ENCODE measurements at regions not wholly inside any gene's neighbourhood (a gene's known extent, or its start where the extent isn't known, plus 50 kb on each side); places are given as distances from the start of the nearest gene placed in this dataset.

- no peak overlapping the region for H3K9ac ChIP-seq
- no peak overlapping the region for H3K4me2 ChIP-seq
- no peaks in the 10 kb centered on the region for H3K79me2 ChIP-seq (ENCODE audit: insufficient read depth, low read depth)
- no peak for TF ChIP-seq CTCF (conservative IDR thresholded peaks at IDR 0.05; ENCODE audit: low read depth, low read length)
- H2AFZ ChIP-seq (ENCODE audit: low read depth) = no peak overlapping the region
- no peaks in the 10 kb centered on the region for H3K36me3 ChIP-seq (ENCODE audit: insufficient read depth)
- no peaks in the 10 kb centered on the region for H4K20me1 ChIP-seq (ENCODE audit: insufficient read depth)
- H3K4me1 ChIP-seq (ENCODE audit: low read depth, poor library complexity, severe bottlenecking) = no peaks in the 10 kb centered on the region
- no peaks in the 10 kb centered on the region for H3K27me3 ChIP-seq (ENCODE audit: insufficient read depth, low read depth)
- no peak overlapping the region for H3K4me3 ChIP-seq (IDR thresholded peaks at IDR 0.05; ENCODE audit: insufficient read depth, low read depth, low read length)
- no peak overlapping the region for H3K27ac ChIP-seq
These were observed 102.8 kb downstream of the C9orf50 start for GRCh38 chr9:129518074-129518473.

- H3K4me2 ChIP-seq = no peak overlapping the region
- TF ChIP-seq CTCF (conservative IDR thresholded peaks at IDR 0.05; ENCODE audit: low read depth, low read length) = no peak
- no peak overlapping the region for H2AFZ ChIP-seq (ENCODE audit: low read depth)
- H3K27me3 ChIP-seq (ENCODE audit: insufficient read depth, low read depth) = no peaks in the 10 kb centered on the region
- no peaks in the 10 kb centered on the region for H3K79me2 ChIP-seq (ENCODE audit: insufficient read depth, low read depth)
- H3K4me1 ChIP-seq (ENCODE audit: low read depth, poor library complexity, severe bottlenecking) = no peaks in the 10 kb centered on the region
- no peak overlapping the region for H3K27ac ChIP-seq
- H3K36me3 ChIP-seq (ENCODE audit: insufficient read depth) = no peaks in the 10 kb centered on the region
- H3K9ac ChIP-seq = no peak overlapping the region
- no peak overlapping the region for H3K4me3 ChIP-seq (IDR thresholded peaks at IDR 0.05; ENCODE audit: insufficient read depth, low read depth, low read length)
- no peaks in the 10 kb centered on the region for H4K20me1 ChIP-seq (ENCODE audit: insufficient read depth)
These were observed 103.9 kb downstream of the C9orf50 start for GRCh38 chr9:129517006-129517405.

GRCh38 chr9:129514891-129515290, 106.0 kb downstream of the C9orf50 start:
- Histone ChIP-seq H3K4me3 (IDR thresholded peaks at IDR 0.05; ENCODE audit: insufficient read depth, low read depth, low read length) (no peak overlapping the region), H3K79me2 (ENCODE audit: insufficient read depth, low read depth) (no peaks in the 10 kb centered on the region), H4K20me1 (ENCODE audit: insufficient read depth) (no peaks in the 10 kb centered on the region), H3K4me1 (ENCODE audit: low read depth, poor library complexity, severe bottlenecking) (no peaks in the 10 kb centered on the region), H3K36me3 (ENCODE audit: insufficient read depth) (no peaks in the 10 kb centered on the region), H3K27me3 (ENCODE audit: insufficient read depth, low read depth) (no peaks in the 10 kb centered on the region), H3K9ac (no peak overlapping the region), H2AFZ (ENCODE audit: low read depth) (no peak overlapping the region), H3K27ac (no peak overlapping the region), H3K4me2 (no peak overlapping the region)
- TF ChIP-seq CTCF (conservative IDR thresholded peaks at IDR 0.05; ENCODE audit: low read depth, low read length) = no peak

- Histone ChIP-seq H3K9ac (no peak overlapping the region), H2AFZ (ENCODE audit: low read depth) (no peak overlapping the region), H3K79me2 (ENCODE audit: insufficient read depth, low read depth) (no peaks in the 10 kb centered on the region), H3K4me3 (IDR thresholded peaks at IDR 0.05; ENCODE audit: insufficient read depth, low read depth, low read length) (no peak overlapping the region), H3K4me1 (ENCODE audit: low read depth, poor library complexity, severe bottlenecking) (no peaks in the 10 kb centered on the region), H4K20me1 (ENCODE audit: insufficient read depth) (no peaks in the 10 kb centered on the region), H3K27ac (no peak overlapping the region), H3K36me3 (ENCODE audit: insufficient read depth) (no peaks in the 10 kb centered on the region), H3K27me3 (ENCODE audit: insufficient read depth, low read depth) (no peaks in the 10 kb centered on the region), H3K4me2 (no peak overlapping the region)
- TF ChIP-seq CTCF (conservative IDR thresholded peaks at IDR 0.05; ENCODE audit: low read depth, low read length) = no peak
These were observed 106.4 kb downstream of the C9orf50 start for GRCh38 chr9:129514497-129514867.
